HG03097 (cell line): ENCODE measurements at regions not wholly inside any gene's neighbourhood (a gene's known extent, or its start where the extent isn't known, plus 50 kb on each side); places are given as distances from the start of the nearest gene placed in this dataset.
"Not testable (repeated sequence)": the region's sequence is repeated elsewhere in the genome, so short reads cannot be mapped to it uniquely, and the experiment has no call there.

Experiments
- ATAC-seq: cut with Tn5 transposase; IDR thresholded peaks from one replicate; pipeline ENCODE4 v1.9.1; 2021; ENCODE audit not compliant: unreplicated experiment, low FRiP score

DNA sequence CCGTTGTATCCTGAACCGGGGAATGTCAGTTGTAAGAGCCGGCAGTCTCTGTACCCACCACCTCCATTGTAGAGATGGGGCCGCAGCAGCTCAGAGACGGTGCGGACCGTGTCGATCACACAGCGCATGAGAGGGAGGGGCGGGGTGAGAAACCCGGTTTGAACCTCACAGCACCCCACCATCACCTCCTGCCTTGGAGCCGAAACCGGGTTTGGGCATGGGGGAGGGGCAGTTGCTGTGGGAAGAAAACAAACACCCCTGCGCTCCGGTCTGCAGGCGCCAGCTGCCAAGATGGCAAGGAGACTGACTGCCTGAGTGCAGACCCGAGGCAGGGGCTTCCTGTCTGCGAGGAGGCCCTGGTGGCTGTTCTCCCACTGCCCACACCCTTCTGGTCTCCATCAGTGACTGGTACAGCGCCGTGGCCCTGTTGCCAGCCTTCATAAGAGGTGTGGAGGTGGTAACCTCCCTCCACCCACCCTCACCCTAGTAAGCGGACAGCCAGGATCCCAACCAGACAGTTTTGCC lies 69.2 kb upstream of the SSBP3 start:
- no peak for ATAC-seq

DNA sequence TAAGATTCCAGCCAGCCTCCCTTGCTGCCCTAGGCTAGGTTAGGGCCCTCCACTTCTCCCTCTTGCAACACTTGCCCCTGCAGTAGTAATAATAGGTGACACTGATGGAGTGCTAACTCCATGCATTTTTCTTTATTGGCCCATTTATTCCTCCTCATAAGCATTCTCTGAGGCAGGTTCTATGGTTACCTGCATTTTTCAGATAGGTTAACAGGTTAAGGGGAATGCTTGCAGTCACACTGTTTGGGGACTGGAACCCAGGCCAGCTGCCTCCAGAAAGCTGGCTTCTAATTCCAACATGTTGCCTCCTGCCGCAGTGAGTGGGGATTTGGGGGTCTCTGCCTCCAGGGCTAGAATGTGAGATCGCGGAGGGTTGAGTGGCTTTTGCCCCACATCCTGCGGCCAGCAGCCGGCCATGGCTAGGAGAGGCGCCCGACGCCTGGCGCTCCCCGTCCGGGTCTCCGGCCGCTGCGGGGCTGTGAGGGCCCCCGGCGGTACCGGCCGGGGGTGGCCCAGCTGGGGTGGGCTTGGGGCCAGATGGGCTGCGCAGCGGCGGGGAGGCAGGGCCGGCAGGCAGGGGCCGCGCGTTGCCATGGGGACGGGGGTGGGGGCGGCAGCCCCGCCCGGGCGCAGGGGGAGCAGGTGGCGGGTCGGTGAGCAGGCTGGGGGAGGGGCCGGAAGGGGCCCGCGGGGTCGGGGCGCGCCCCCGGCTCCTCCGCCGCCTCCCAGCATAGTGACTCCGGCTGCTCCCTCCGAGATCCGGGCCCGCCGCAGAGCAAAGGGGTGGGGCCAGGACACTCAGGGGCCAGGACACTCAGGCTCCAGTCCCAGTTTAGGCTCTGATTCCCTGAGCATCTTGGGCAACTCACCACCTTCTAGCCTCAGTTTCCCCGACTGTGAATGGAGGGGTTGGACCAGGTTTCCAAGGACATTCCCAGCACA lies 68.4 kb upstream of the SSBP3 start:
- no peak for ATAC-seq

DNA sequence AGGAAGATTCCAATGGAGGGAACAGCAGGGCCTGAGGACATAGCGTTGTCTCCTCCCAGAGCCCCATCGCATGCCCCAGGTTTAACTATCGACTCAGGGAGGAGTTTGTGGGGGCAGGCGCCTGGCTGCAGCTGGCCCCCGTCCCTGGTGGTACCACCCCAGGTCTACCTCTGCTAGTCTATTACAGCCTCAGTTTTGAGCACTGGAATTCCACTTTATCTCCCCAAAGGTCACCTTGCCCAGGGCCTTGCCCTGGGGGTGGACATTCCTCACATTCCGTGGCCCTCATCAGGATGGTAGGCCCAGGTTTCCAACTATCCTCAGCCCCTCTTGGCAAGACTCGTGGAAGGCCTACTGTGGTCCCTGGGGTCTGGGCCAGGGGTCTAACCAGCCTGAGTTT lies 65.4 kb upstream of the SSBP3 start:
- ATAC-seq: no peak

DNA sequence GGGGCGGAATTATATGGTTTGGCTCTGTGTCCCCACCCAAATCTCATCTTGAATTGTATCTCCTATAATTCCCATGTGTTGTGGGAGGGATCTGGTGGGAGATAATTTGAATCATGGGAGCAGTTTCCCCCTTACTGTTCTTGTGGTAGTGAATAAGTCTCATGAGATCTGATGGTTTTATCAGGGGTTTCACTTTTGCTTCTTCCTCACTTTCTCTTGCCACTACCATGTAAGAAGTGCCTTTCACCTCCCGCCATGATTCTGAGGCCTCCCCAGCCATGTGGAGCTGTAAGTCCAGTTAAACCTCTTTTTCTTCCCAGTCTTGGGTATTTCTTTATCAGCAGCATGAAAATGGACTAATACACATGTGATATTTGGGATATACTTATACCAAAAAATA lies 63.2 kb upstream of the SSBP3 start:
- not testable (repeated sequence) for ATAC-seq

DNA sequence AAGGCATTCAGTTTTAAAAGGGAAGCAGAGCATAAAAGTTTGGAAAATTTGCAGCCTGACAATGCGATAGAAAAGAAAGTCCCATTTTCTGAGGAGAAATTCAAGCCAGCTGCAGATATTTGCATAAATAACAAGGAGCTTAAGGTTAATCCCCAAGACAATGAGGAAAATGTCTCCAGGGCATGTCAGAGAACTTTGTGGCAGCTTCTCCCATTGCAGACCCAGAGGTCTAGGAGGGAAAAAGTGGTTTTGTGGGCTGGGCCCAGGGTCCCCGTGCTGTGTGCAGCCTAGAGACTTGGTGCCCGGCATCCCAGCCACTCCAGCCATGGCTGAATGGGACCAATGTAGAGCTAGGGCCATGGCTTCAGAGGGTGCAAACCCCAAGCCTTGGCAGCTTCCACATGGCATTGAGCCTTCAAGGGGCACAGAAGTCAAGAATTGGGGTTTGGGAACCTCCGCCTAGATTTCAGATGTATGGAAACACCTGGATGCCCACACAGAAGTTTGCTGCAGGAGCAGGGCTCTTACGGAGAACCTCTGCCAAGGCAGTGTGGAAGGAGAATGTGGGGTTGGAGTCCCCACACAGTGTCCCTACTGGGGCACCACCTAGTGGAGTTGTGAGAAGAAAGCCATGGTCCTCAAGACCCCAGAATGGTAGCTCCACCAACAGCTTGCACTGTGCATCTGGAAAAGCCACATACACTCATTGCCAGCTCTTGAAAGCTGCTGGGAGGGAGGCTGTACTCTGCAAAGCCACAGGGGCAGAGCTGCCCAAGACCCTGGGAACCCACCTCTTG lies 62.3 kb upstream of the SSBP3 start:
- not testable (repeated sequence) for ATAC-seq

DNA sequence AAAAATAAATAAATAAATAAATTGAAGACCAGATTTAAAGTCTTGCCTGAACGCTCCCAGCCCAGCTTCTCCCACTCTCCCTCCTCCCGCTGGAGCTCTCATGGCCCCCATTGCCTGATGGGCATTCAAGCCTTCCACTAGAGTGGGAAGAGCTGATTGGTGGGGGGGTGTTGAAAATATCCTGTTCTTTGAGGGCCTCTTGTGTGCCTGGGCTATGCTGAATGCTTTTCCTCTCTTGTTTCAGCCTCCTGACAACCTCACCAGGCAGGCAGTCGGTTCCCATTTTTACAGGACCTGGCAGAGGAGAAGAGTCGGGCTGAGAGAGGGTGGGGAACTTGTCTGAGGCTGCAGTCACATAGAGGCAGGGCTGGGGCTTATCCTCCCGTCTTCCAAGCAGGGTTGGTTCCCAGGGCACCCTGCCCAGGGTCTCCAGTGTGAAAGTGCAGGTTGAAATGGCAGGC lies 59.2 kb upstream of the SSBP3 start:
- no peak for ATAC-seq

DNA sequence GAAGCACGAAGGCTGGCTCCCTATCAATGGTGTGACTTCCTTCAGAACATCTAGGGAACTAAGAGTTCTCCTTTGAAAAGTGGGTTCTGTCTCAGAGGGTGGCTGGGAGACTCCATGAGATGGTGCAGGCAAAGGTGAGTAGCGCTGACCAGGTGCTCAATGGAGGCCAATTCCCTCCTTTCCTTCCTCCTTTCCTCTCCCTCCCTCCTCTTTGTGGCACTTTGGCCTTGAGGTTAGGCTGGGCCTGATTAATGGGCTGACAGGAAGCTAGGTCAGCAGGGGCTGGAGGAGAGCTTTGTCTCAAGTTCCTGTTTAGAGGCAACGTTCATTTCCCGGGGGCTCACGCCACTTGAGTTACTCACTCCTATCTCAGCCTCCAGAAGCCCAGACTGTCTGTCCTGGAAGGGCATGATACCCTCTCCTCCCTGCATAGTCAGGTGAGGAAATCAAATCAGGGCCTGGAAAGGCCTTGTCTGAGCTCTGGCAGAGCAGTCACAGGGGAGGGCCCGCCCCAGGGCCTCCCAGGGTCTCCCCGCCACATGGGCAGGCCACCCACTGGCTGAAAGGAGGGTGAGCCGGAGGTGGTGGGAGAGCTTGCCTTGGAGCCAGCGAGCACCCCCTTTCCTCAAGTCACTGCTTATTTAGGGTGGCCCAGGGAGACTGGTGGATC lies 58.4 kb upstream of the SSBP3 start:
- no peak for ATAC-seq

DNA sequence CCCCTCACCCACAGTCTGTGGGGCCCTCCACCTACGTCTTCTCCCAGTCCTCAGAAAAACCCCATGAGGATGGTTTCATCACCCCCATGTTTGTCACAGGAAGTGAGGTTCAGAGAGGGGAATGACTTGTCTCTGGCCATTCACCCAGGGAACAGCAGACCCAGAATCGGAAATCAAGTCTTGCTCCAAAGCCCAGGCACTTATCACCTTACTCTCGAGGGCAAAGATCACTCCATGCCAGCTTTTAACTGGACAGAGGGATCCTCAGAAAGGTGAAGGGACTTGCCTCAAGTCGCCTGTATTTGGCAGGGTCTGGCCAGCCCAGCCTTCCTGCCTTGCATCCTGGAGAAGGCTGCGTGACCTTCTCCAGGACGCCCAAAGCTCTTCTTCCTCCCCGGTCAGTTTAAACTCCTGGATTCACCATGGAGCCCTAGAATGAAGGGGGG lies 57.9 kb upstream of the SSBP3 start:
- ATAC-seq: no peak

DNA sequence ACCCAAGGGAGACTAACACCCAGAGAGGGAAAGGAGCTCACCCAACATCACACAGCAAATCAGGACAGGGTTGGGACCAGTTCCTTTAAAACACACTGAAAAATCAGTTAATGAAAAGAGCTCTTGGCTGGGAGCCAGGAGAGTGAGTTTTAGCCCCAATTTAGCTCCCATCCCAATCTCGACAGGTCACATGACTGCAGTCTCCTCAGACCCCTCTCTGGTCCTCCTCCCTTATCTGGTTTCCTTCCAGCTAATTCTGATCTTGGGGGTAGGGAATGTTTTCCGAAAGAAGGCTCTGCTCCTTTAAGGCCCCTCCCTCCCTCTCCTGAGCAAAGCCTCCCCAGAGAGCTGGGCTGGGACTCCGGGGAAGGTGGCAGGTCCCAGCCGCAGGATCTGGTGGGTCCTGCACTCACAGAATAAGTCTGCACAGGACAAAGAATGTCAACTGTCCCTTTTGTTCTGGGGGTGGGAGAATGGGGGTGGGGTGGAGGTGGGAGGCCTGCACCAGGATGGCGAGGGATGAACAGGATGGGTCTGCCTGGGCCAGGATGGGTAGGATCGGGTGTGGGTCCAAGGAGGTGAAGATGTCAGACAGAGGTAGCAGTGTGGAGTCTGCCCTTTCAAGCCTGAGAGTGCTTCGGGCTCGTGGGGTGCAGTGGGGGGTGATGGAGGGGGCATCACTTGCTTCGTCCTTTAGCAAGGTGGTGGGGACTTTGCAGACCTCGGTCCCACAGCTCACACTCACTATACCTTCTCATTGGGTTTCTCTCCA lies 57.3 kb upstream of the SSBP3 start:
- ATAC-seq: no peak

DNA sequence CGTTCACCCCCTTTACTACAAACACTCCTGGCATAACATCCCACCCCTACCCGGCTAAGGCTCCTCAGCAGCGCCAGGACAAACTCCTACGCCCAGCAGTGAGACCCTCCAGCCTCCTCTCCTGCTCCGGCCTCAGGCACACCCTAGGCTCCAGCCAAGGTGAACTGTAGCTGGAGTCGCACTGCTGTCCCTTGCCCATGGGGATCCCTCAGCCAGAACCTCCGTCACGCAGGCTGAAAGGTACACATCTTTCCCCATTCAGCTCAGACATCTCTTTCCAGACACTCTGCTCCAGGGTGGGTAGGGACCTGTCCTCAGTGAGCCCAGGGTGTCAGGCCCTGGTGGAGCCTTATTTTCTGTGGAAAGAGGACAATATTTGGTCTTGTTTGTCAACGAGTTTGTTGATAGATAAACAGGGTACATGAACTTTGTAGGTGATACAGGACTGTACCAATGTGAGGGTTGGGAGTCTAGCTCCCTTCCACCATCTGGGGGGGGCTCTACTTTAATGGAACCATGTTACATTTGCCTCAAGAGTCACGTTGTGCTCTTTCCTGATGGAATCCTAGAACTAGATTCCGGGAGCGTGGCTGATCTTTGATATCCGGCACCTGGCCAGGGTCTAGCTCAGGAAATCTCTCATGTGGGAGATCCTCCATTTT lies 56.5 kb upstream of the SSBP3 start:
- ATAC-seq: no peak

DNA sequence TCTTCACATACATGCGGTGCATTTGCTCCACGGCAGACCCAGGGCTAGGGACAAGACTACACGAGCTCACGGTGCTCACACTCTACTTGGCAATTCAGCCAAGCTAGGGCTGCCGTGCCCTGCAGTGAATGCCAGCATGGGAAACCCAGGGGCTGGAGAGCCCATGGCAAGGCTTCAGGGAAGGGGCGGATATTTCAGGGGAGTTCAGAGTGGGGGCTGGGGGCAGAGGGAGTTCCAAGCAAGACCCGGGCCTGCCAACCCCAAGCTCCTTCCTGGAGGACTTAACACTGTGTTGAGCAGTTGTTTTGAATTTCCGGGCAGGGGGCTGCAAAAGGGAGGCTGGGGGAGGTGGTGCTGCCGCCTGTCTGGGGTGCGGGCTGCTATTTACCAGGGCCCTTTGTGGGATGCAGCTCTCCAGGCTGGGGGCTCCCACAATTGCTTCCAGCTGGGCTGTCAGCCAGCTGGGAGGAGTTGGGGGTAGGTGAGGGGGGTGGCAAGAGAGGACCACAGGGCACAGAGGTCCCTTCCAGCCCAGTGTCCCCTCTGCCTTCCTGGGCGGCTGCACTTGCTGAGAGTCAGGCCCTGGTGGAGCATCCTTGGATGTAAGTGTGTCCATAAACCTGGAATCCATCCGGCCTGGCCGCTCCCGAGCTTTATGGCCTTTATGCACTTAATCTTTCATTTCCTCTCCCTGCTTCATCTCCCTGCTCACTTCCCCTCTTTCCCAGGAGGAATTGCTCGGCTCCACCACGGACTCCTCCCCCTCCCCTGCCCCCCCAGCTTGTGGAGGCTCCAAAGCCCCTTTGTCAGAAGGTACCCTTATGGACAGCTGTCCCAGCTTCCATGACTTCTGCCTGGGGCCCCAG lies 55.8 kb upstream of the SSBP3 start:
- ATAC-seq: no peak

DNA sequence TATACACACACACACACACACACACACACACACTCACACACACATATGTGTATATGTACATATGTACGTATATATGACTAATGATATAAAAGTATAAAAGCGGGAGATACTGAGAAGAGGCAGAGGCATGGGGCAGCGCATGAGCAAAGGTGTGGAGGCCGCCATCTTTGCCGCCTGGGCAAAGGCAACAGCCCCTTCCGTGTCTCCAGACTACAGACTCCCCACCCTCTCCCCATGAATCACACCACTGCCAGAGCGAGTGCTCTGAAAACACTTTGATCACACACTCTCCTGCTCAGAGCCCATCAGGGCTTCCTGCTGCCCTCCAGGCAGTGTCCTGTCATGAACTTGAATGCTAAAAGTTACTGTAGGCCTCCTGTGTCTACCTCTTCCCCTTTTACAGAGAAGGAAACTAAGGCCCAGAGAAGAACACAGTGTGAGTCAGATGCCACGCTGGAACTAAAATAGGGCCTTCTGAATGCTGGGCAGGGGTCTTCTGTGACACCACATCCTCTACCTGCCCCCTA lies 54.7 kb upstream of the SSBP3 start:
- ATAC-seq: no peak

DNA sequence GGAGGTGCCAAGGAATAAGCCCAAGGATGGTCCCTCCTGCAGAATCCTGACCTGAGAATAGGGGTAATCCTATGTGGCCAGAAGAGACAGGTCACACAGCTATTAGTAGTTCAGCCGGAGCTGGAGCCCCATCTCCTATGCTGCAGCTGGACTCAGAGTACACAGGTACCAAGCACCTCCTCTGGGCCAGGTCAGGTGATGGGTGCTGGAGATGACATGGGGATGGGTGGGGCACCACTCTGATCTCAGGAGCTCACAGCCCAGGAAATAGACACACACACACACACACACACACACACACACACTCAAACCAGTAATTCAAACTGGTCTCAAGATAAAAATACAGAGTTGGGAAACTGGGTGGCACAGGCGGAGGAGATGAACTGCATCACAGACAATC lies 54.2 kb upstream of the SSBP3 start:
- no peak for ATAC-seq

DNA sequence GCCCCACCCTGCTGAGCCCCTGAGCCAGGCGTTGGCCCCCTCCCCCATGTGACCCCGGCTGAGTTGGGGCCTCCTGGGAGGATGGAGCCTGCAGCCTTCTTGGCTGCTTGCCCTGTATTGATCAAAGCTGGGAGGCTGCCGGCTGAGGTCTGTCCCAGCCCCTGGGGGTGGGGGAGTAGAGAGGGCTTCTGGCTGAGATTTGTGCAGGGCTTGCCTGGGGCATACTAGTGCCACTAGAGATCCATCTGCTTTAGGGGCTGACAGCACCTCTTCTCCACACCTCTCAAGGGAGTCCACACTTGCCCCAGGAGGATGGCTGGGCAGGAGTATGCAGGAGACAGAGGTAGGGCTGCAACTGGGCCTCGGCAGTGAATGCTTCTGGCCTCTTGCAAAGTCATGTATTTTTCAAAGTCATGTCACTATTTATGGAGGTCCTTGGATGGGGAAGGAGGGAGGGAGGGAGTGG lies 53.6 kb upstream of the SSBP3 start:
- ATAC-seq: no peak

DNA sequence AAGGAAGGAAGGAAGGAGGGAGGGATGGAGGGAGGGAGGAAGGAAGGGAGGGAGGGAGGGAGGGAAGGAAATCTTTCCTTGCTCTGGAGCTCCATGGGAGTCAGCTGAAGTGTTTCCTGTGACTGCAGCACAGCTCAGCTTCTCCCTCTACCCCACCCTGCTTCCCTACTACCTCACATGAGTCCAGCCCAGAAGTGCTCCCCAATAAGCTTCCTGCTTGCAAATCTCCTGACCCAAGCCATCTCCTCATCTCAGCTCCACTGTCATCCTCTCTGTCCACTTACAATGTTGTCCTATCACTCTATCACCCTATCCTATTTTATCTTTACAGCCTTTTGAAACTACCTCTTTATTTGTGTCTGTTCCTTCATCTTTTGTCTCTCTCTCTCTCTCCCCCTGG lies 52.9 kb upstream of the SSBP3 start:
- ATAC-seq: no peak

DNA sequence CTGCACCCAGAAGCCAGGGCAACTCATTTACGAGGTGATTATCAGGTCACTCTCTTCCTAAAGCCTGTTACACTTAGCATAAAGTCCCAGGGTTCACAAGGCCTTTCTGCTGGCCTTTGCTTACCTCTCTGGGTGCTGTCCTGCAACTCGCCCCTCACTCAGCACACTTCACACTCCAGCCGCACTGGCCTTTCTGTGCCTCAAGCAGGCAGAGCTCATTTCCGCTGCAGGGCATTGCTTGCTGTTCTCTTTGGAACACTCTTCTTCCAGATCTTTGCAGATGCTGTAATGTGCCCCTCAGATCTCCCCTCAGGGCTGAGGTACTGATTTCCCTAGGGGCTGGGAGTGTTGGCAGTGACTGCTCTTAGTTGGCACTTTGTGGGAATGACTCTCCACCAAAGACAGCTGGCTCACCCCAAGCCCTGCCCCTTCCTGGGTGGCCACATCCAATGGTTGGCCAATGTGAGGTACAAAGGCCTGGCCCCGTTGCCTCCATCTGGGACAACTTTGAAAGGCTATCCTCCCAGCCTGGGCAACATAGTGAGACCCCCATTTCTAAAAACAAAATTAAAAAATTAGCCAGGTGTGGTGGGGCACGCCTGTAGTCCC lies 50.8 kb upstream of the SSBP3 start:
- no peak for ATAC-seq

DNA sequence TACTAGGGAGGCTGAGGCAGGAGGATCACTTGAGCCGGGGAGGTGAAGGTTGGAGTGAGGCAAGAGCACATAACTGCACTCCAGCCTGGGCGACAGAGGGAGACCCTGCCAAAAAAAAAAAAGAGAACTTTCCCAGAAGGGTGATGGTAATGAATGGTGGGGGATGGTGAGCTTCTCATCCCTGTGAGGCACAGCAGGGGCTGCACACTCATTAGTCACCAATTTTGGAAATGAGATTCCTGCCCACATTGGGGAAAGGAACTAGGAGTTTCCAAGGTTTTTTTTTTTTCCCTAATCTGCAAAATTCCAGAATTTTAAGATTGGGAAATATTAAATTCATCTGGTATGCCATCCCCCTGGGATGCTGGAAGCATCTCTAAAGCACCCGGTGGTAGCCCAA lies 50.2 kb upstream of the SSBP3 start:
- no peak for ATAC-seq
